Astrocyte of the cerebellum (primary cell): ENCODE measurements at regions not wholly inside any gene's neighbourhood (a gene's known extent, or its start where the extent isn't known, plus 50 kb on each side); places are given as distances from the start of the nearest gene placed in this dataset.

Experiments
- DNase-seq: peaks from one replicate; pipeline ENCODE4 v3.0.0-alpha.2; 2011; ENCODE audit warnings: low read depth
- H3K4me3 ChIP-seq: 2 replicates; pipeline ENCODE4 v1.5.1; 2011; ENCODE audit warnings: mild to moderate bottlenecking, low read depth, low read length, moderate library complexity
- CTCF ChIP-seq: IDR thresholded peaks from 2 replicates; pipeline ENCODE4 v1.5.1; 2012; ENCODE audit warnings: low read length, low read depth, moderate library complexity, mild to moderate bottlenecking; ENCODE audit errors: missing control alignments
- in situ Hi-C: cut with HindIII; loops from 2 replicates; pipeline ENCODE4 v1.10.0; 2017; ENCODE audit warnings: low sequenced_read_pairs

GRCh38 chr2:151037434-151037833 lies 224.2 kb downstream of the RBM43 start:
- in situ Hi-C loops = no loop called here
- no peak for DNase-seq
- no peak overlapping the region for H3K4me3 ChIP-seq
- no peak for TF ChIP-seq CTCF

GRCh38 chr2:151033271-151034248 lies 228.1 kb downstream of the RBM43 start:
- in situ Hi-C loops = no loop called here
- TF ChIP-seq CTCF = no peak
- no peak for DNase-seq

GRCh38 chr2:151032741-151033191 lies 228.9 kb downstream of the RBM43 start:
- no peak overlapping the region for H3K4me3 ChIP-seq
- no peak for TF ChIP-seq CTCF
- DNase-seq = peak; percentile 67

More at GRCh38 chr2:151033271-151034248, 228.1 kb downstream of the RBM43 start:
- H3K4me3 ChIP-seq = no peak overlapping the region

GRCh38 chr2:151030663-151031230 lies 230.9 kb downstream of the RBM43 start:
- peak; percentile 10 for TF ChIP-seq CTCF
- in situ Hi-C loops = no loop called here
- H3K4me3 ChIP-seq = no peak overlapping the region
- no peak for DNase-seq

More at GRCh38 chr2:151032741-151033191, 228.9 kb downstream of the RBM43 start:
- in situ Hi-C loops = no loop called here

- no peak for TF ChIP-seq CTCF
- H3K4me3 ChIP-seq = no peak overlapping the region
- in situ Hi-C loops = no loop called here
- DNase-seq = peak; percentile 51
Observed at GRCh38 chr2:151029406-151030157, 232.1 kb downstream of the RBM43 start.

GRCh38 chr2:151028691-151029176 lies 232.9 kb downstream of the RBM43 start:
- TF ChIP-seq CTCF = no peak
- H3K4me3 ChIP-seq = no peak overlapping the region
- no peak for DNase-seq
- in situ Hi-C loops = no loop called here
